NT2/D1 (cell line): ENCODE measurements at regions not wholly inside any gene's neighbourhood (a gene's known extent, or its start where the extent isn't known, plus 50 kb on each side); places are given as distances from the start of the nearest gene placed in this dataset.
"Not testable (repeated sequence)": the region's sequence is repeated elsewhere in the genome, so short reads cannot be mapped to it uniquely, and the experiment has no call there.

ENCODE experiments used
- DNase-seq: peaks from one replicate; pipeline ENCODE4 v3.0.0-alpha.2; 2011; ENCODE audit warnings: low read depth, low spot score
- H3K27me3 ChIP-seq: 2 replicates; pipeline ENCODE4 v1.6.0; 2011; ENCODE audit warnings: mild to moderate bottlenecking; ENCODE audit not compliant: insufficient read length, insufficient read depth
- H3K36me3 ChIP-seq: 2 replicates; pipeline ENCODE4 v1.6.1; 2011; ENCODE audit warnings: mild to moderate bottlenecking, low read length, mixed read lengths; ENCODE audit not compliant: insufficient read depth, insufficient read length
- H3K4me1 ChIP-seq: 2 replicates; pipeline ENCODE4 v1.5.1; 2011; ENCODE audit not compliant: insufficient read depth, insufficient read length
- H3K4me3 ChIP-seq: 2 replicates; pipeline ENCODE4 v1.5.1; 2011; ENCODE audit warnings: low read depth; ENCODE audit not compliant: insufficient read length
- H3K9ac ChIP-seq: 2 replicates; pipeline ENCODE4 v1.6.0; 2011; ENCODE audit warnings: low read depth; ENCODE audit not compliant: insufficient read length
- H3K9me3 ChIP-seq: 2 replicates; pipeline ENCODE4 v1.5.1; 2011; ENCODE audit warnings: mild to moderate bottlenecking, low read length; ENCODE audit not compliant: insufficient read depth
- SUZ12 ChIP-seq: IDR thresholded peaks from 2 replicates; pipeline ENCODE4 v1.6.1; 2011; ENCODE audit not compliant: insufficient read length, insufficient read depth; ENCODE audit errors: extremely low read depth
- YY1 ChIP-seq: IDR thresholded peaks from 2 replicates; pipeline ENCODE4 v1.6.1; 2011; ENCODE audit not compliant: insufficient read length, insufficient read depth
- ZNF274 ChIP-seq: IDR thresholded peaks from 2 replicates; pipeline ENCODE4 v1.6.1; 2011; ENCODE audit warnings: mild to moderate bottlenecking, low read depth, low read length

DNA sequence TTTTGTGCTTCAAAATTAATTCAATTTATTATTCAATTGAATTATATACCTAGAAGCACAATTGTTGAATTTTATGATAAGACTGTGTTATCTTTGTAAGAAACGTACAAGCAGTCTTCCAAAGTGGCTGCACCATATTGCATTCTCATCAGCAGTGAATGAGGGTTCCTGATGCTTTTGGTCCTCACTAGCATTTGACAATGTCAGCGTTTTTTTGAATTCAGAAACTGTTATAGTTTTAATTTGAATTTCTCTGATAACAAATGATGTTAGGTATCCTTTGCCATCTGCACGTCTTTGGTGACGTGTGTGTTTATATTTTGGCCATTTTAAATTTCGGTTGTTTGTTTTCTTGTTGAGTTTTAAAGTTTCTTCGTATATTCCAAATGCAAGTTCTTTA lies 553.0 kb upstream of the ZP4 start:
- Histone ChIP-seq H3K36me3 (no peaks in the 10 kb centered on the region), H3K4me1 (no peaks in the 10 kb centered on the region), H3K9ac (no peak overlapping the region), H3K4me3 (no peak overlapping the region), H3K9me3 (no peaks in the 10 kb centered on the region), H3K27me3 (no peaks in the 10 kb centered on the region)
- TF ChIP-seq ZNF274 (no peak), YY1 (no peak), SUZ12 (no peak)
- DNase-seq: no peak

GRCh38 chr1:238439511-238439910 lies 548.8 kb upstream of the ZP4 start:
- H3K9me3 ChIP-seq: no peaks in the 10 kb centered on the region
- DNase-seq: no peak
- no peaks in the 10 kb centered on the region for H3K36me3 ChIP-seq
- H3K9ac ChIP-seq: no peak overlapping the region
- no peak overlapping the region for H3K4me3 ChIP-seq
- TF ChIP-seq YY1 (no peak), ZNF274 (no peak), SUZ12 (no peak)
- H3K4me1 ChIP-seq: no peaks in the 10 kb centered on the region
- no peaks in the 10 kb centered on the region for H3K27me3 ChIP-seq

GRCh38 chr1:238438311-238439270 lies 547.9 kb upstream of the ZP4 start:
- no peak for DNase-seq
- no peak overlapping the region for H3K9ac ChIP-seq

DNA sequence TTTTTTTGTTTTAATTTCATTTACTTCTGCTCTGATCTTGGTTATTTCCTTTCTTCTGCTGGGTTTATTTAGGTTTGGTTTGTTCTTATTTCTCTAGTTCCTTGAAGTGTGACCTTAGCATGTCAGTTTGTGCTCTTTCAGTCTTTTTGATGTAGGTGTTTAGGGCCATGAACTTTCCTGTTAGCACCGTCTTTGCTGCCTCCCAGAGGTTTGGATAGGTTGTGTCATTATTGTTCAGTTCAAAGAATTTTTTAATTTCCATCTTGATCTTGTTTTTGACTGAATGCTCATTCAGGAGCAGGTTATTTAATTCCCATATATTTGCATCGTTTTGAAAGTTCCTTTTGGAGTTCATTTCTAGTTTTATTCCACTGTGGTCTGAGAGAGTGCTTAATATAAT lies 539.0 kb upstream of the ZP4 start:
- H3K27me3 ChIP-seq, H3K36me3 ChIP-seq, H3K4me1 ChIP-seq, H3K9me3 ChIP-seq, DNase-seq, H3K4me3 ChIP-seq, H3K9ac ChIP-seq: not testable (repeated sequence)

More at GRCh38 chr1:238438311-238439270, 547.9 kb upstream of the ZP4 start:
- Histone ChIP-seq H3K4me3 (no peak overlapping the region), H3K36me3 (no peaks in the 10 kb centered on the region), H3K4me1 (no peaks in the 10 kb centered on the region), H3K9me3 (no peaks in the 10 kb centered on the region), H3K27me3 (no peaks in the 10 kb centered on the region)
- TF ChIP-seq SUZ12 (no peak), ZNF274 (no peak), YY1 (no peak)

- no peak overlapping the region for H3K9ac ChIP-seq
Measured at GRCh38 chr1:238419209-238419608, 528.5 kb upstream of the ZP4 start.

DNA sequence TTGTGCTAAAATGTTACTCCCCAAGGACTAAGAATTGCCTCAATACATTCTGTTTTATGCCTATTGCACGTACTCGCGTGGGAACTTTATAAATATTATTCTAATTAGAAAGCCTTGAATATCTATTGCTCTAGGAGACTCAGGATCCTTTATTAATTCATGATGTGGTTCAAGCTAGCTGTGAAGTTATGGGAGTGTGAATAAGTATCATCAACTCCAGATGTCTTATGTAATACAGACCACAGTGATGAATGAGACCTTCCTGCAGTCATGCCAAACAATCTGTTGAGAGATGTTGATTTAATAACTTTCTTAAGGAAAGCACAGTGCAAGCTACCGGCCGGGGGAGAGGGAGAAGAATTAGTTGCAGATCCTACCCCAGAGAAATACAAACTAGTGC lies 519.2 kb upstream of the ZP4 start:
- Histone ChIP-seq H3K4me3 (no peak overlapping the region), H3K36me3 (no peaks in the 10 kb centered on the region), H3K9me3 (no peaks in the 10 kb centered on the region), H3K9ac (no peak overlapping the region), H3K4me1 (no peaks in the 10 kb centered on the region), H3K27me3 (no peaks in the 10 kb centered on the region)
- TF ChIP-seq SUZ12: no peak
- no peak for TF ChIP-seq YY1
- no peak for TF ChIP-seq ZNF274
- no peak for DNase-seq

More at GRCh38 chr1:238419209-238419608, 528.5 kb upstream of the ZP4 start:
- no peak for TF ChIP-seq YY1
- TF ChIP-seq ZNF274: no peak
- no peak for TF ChIP-seq SUZ12
- Histone ChIP-seq H3K9me3 (no peaks in the 10 kb centered on the region), H3K27me3 (no peaks in the 10 kb centered on the region), H3K36me3 (no peaks in the 10 kb centered on the region), H3K4me1 (no peaks in the 10 kb centered on the region), H3K4me3 (no peak overlapping the region)
- DNase-seq: no peak

GRCh38 chr1:238409191-238409850 lies 518.6 kb upstream of the ZP4 start:
- Histone ChIP-seq H3K9me3 (no peaks in the 10 kb centered on the region), H3K27me3 (no peaks in the 10 kb centered on the region), H3K36me3 (no peaks in the 10 kb centered on the region), H3K9ac (no peak overlapping the region), H3K4me3 (no peak overlapping the region), H3K4me1 (no peaks in the 10 kb centered on the region)
- TF ChIP-seq ZNF274 (no peak), SUZ12 (no peak), YY1 (no peak)
- DNase-seq: no peak
